OCI-LY7 (cell line): ENCODE measurements at regions not wholly inside any gene's neighbourhood (a gene's known extent, or its start where the extent isn't known, plus 50 kb on each side); places are given as distances from the start of the nearest gene placed in this dataset.

Experiments used
- EZH2phosphoT487 ChIP-seq: fragments of 200-600 bp; sonication (generic); IDR thresholded peaks from 2 replicates; pipeline ENCODE4 v1.6.1; 2018; ENCODE audit warnings: low read depth, borderline replicate concordance, mild to moderate bottlenecking, mixed run types, antibody characterized with exemption, low read length, moderate library complexity, mixed read lengths
- TF ChIP-seq, protein P1 (sequence below): fragments of 200-600 bp; sonication (generic); conservative IDR thresholded peaks from 2 replicates; pipeline ENCODE4 v1.5.1; 2014; ENCODE audit warnings: mild to moderate bottlenecking, antibody characterized with exemption, low read length, moderate library complexity, mixed read lengths

DNA sequence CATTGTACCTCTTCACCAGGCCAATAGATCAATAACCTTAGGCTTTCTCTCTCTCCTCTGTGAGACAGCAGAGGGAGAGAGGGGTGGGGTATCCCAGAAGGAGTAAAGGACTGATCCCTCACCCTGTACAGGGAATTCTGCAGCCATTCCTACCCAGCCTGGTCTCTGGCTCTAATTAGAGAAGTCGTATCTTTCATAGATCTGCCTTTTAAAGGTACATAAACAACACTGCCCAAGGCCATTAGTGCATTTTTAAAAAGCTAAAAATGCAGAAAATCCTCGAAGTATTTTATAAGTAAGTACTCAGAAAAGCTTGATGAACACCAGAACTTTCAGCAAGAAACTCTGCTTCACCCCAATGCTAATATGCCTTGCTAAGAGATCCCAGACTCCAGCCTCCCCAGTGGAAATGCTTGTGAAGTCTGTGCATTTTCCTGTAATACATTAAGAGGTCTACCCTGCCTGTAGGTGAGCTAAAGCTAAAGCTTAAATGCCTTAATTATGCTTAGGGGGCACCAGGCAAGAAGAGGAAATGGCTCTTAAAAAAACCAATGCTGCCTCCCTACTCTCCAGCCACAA, 200.0 kb upstream of the ANKRD55 start:
- TF ChIP-seq, protein P1, sequence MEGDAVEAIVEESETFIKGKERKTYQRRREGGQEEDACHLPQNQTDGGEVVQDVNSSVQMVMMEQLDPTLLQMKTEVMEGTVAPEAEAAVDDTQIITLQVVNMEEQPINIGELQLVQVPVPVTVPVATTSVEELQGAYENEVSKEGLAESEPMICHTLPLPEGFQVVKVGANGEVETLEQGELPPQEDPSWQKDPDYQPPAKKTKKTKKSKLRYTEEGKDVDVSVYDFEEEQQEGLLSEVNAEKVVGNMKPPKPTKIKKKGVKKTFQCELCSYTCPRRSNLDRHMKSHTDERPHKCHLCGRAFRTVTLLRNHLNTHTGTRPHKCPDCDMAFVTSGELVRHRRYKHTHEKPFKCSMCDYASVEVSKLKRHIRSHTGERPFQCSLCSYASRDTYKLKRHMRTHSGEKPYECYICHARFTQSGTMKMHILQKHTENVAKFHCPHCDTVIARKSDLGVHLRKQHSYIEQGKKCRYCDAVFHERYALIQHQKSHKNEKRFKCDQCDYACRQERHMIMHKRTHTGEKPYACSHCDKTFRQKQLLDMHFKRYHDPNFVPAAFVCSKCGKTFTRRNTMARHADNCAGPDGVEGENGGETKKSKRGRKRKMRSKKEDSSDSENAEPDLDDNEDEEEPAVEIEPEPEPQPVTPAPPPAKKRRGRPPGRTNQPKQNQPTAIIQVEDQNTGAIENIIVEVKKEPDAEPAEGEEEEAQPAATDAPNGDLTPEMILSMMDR = no peak
- no peak for TF ChIP-seq EZH2phosphoT487
